ENCODE measurements at regions not wholly inside any gene's neighbourhood (a gene's known extent, or its start where the extent isn't known, plus 50 kb on each side); places are given as distances from the start of the nearest gene placed in this dataset.

DNA sequence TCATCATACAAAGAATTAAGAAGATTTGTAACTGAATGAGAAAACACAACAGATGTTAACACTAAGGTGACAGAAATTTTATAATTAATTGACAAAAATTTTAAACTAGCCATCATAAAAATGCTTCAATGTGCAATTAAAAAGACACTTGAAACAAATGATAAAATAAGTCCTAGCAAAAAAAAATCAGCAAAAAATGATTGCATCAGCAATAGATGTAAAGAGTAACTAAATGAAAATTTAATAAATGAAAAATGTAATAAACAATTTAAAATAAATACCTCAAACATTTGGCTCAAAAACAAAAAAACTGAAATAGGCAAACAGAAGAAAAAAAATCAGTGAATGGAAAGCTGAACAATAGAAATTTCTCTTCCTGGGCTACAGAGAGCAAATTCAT lies 380.7 kb upstream of the GALNTL6 start:
- TF ChIP-seq, protein P1, sequence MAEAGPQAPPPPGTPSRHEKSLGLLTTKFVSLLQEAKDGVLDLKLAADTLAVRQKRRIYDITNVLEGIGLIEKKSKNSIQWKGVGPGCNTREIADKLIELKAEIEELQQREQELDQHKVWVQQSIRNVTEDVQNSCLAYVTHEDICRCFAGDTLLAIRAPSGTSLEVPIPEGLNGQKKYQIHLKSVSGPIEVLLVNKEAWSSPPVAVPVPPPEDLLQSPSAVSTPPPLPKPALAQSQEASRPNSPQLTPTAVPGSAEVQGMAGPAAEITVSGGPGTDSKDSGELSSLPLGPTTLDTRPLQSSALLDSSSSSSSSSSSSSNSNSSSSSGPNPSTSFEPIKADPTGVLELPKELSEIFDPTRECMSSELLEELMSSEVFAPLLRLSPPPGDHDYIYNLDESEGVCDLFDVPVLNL (CRISPR knock-in tag; IDR thresholded peaks at IDR 0.05; ENCODE audit: low read depth) = no peak
- TF ChIP-seq, protein P2, sequence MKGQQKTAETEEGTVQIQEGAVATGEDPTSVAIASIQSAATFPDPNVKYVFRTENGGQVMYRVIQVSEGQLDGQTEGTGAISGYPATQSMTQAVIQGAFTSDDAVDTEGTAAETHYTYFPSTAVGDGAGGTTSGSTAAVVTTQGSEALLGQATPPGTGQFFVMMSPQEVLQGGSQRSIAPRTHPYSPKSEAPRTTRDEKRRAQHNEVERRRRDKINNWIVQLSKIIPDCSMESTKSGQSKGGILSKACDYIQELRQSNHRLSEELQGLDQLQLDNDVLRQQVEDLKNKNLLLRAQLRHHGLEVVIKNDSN (CRISPR knock-in tag; IDR thresholded peaks at IDR 0.05) = no peak
- TF ChIP-seq, protein P3, sequence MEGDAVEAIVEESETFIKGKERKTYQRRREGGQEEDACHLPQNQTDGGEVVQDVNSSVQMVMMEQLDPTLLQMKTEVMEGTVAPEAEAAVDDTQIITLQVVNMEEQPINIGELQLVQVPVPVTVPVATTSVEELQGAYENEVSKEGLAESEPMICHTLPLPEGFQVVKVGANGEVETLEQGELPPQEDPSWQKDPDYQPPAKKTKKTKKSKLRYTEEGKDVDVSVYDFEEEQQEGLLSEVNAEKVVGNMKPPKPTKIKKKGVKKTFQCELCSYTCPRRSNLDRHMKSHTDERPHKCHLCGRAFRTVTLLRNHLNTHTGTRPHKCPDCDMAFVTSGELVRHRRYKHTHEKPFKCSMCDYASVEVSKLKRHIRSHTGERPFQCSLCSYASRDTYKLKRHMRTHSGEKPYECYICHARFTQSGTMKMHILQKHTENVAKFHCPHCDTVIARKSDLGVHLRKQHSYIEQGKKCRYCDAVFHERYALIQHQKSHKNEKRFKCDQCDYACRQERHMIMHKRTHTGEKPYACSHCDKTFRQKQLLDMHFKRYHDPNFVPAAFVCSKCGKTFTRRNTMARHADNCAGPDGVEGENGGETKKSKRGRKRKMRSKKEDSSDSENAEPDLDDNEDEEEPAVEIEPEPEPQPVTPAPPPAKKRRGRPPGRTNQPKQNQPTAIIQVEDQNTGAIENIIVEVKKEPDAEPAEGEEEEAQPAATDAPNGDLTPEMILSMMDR (IDR thresholded peaks at IDR 0.05 in 2 of 3, conservative IDR thresholded peaks at IDR 0.05 in 1 of 3; ENCODE audit: insufficient read depth in 2 of 3, low read depth in 1 of 3, low read length in 3 of 3) = no peak
- no peak for TF ChIP-seq ZZZ3 (IDR thresholded peaks at IDR 0.05)
- TF ChIP-seq EP300 (IDR thresholded peaks at IDR 0.05; ENCODE audit: low read length) = no peak
- TF ChIP-seq JUND (IDR thresholded peaks at IDR 0.05; ENCODE audit: borderline replicate concordance, low read depth, low read length) = no peak
- TF ChIP-seq JUND (tag; IDR thresholded peaks at IDR 0.05; ENCODE audit: borderline replicate concordance, low read depth, low read length) = no peak
- TF ChIP-seq POLR2A (conservative IDR thresholded peaks at IDR 0.05) = no peak
- TF ChIP-seq ZNF41 (CRISPR knock-in tag; conservative IDR thresholded peaks at IDR 0.05) = no peak
- TF ChIP-seq PHF20 (IDR thresholded peaks at IDR 0.05; ENCODE audit: partially characterized antibody) = no peak
- TF ChIP-seq, protein P4, sequence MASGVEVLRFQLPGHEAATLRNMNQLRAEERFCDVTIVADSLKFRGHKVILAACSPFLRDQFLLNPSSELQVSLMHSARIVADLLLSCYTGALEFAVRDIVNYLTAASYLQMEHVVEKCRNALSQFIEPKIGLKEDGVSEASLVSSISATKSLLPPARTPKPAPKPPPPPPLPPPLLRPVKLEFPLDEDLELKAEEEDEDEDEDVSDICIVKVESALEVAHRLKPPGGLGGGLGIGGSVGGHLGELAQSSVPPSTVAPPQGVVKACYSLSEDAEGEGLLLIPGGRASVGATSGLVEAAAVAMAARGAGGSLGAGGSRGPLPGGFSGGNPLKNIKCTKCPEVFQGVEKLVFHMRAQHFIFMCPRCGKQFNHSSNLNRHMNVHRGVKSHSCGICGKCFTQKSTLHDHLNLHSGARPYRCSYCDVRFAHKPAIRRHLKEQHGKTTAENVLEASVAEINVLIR (CRISPR knock-in tag; IDR thresholded peaks at IDR 0.05) = no peak
- TF ChIP-seq RCOR1 (IDR thresholded peaks at IDR 0.05; ENCODE audit: borderline replicate concordance in 1 of 2, low read depth in 2 of 2, low read length in 2 of 2) = no peak

Data from K562 (cell line).